H9 (cell line): ENCODE measurements at regions not wholly inside any gene's neighbourhood (a gene's known extent, or its start where the extent isn't known, plus 50 kb on each side); places are given as distances from the start of the nearest gene placed in this dataset.

Experiments used
- DNase-seq: peaks from one replicate; pipeline ENCODE4 v3.0.0-alpha.2; 2017
- H2AFZ ChIP-seq: one replicate; pipeline ENCODE4 v1.6.1; 2013; ENCODE audit warnings: mild to moderate bottlenecking, low read length, control low read depth, moderate library complexity
- H2AK5ac ChIP-seq: 2 replicates; pipeline ENCODE4 v1.6.1; 2013; ENCODE audit warnings: low read length, control low read depth, mixed read lengths; ENCODE audit not compliant: insufficient read length
- H2BK120ac ChIP-seq: one replicate; pipeline ENCODE4 v1.6.1; 2013; ENCODE audit warnings: low read depth, mild to moderate bottlenecking, low read length, control low read depth, inconsistent platforms; ENCODE audit not compliant: poor library complexity, severe bottlenecking
- H2BK12ac ChIP-seq: 2 replicates; pipeline ENCODE4 v1.6.1; 2013; ENCODE audit warnings: low read length, control low read depth, mixed read lengths, low read depth; ENCODE audit not compliant: insufficient read length
- H2BK15ac ChIP-seq: 2 replicates; pipeline ENCODE4 v1.6.1; 2013; ENCODE audit warnings: low read depth, low read length, control low read depth
- H2BK20ac ChIP-seq: one replicate; pipeline ENCODE4 v1.6.1; 2013; ENCODE audit warnings: low read depth, mild to moderate bottlenecking, low read length, control low read depth, inconsistent platforms; ENCODE audit not compliant: poor library complexity, severe bottlenecking
- H2BK5ac ChIP-seq: 2 replicates; pipeline ENCODE4 v1.6.1; 2013; ENCODE audit warnings: low read length, control low read depth, mixed read lengths; ENCODE audit not compliant: insufficient read length
- H3K14ac ChIP-seq: 2 replicates; pipeline ENCODE4 v1.6.1; 2013; ENCODE audit warnings: low read length, control low read depth; ENCODE audit not compliant: insufficient read depth
- H3K18ac ChIP-seq: 2 replicates; pipeline ENCODE4 v1.6.1; 2013; ENCODE audit warnings: low read depth, mild to moderate bottlenecking, mixed read lengths, low read length, control low read depth; ENCODE audit not compliant: insufficient read length
- H3K23ac ChIP-seq: 2 replicates; pipeline ENCODE4 v1.6.1; 2013; ENCODE audit warnings: low read length, control low read depth, mixed read lengths, low read depth; ENCODE audit not compliant: insufficient read length
- H3K23me2 ChIP-seq: 2 replicates; pipeline ENCODE4 v1.6.1; 2013; ENCODE audit warnings: low read depth, mild to moderate bottlenecking, mixed read lengths, low read length, control low read depth; ENCODE audit not compliant: insufficient read length, poor library complexity, severe bottlenecking
- H3K27ac ChIP-seq: 2 replicates; pipeline ENCODE4 v1.5.1; 2013; ENCODE audit warnings: low read length, control low read depth, mixed read lengths, low read depth; ENCODE audit not compliant: insufficient read length
- H3K27me3 ChIP-seq: 2 replicates; pipeline ENCODE4 v1.6.1; 2013; ENCODE audit warnings: low read length, control low read depth, inconsistent platforms; ENCODE audit not compliant: insufficient read depth
- H3K4ac ChIP-seq: 2 replicates; pipeline ENCODE4 v1.6.1; 2013; ENCODE audit warnings: low read depth, mild to moderate bottlenecking, control low read depth, inconsistent platforms, low read length, moderate library complexity
- H3K4me1 ChIP-seq: 2 replicates; pipeline ENCODE4 v1.6.1; 2013; ENCODE audit warnings: low read length, control low read depth, inconsistent platforms; ENCODE audit not compliant: insufficient read depth
- H3K4me2 ChIP-seq: 2 replicates; pipeline ENCODE4 v1.6.1; 2013; ENCODE audit warnings: low read length, control low read depth, mixed read lengths; ENCODE audit not compliant: insufficient read length, insufficient read depth
- H3K56ac ChIP-seq: 2 replicates; pipeline ENCODE4 v1.6.1; 2013; ENCODE audit warnings: low read depth, mild to moderate bottlenecking, mixed read lengths, low read length, control low read depth; ENCODE audit not compliant: insufficient read length
- H3K79me1 ChIP-seq: 2 replicates; pipeline ENCODE4 v1.6.1; 2013; ENCODE audit warnings: low read depth, mild to moderate bottlenecking, moderate library complexity, low read length, control low read depth, inconsistent platforms; ENCODE audit not compliant: insufficient read depth, poor library complexity, severe bottlenecking
- H3K79me2 ChIP-seq: 2 replicates; pipeline ENCODE4 v1.6.1; 2013; ENCODE audit warnings: low read length, control low read depth, inconsistent platforms; ENCODE audit not compliant: insufficient read depth
- H3K9ac ChIP-seq: 2 replicates; pipeline ENCODE4 v1.6.1; 2013; ENCODE audit warnings: low read length, control low read depth, mixed read lengths; ENCODE audit not compliant: insufficient read length; ENCODE audit errors: extremely low read depth
- H3K9me3 ChIP-seq: one replicate; pipeline ENCODE4 v1.6.1; 2013; ENCODE audit warnings: low read depth, low read length, inconsistent platforms; ENCODE audit not compliant: control insufficient read depth
- H3T11ph ChIP-seq: one replicate; pipeline ENCODE4 v1.6.1; 2013; ENCODE audit warnings: mild to moderate bottlenecking, low read length, control low read depth, inconsistent platforms
- H4K20me1 ChIP-seq: one replicate; pipeline ENCODE4 v1.6.1; 2013; ENCODE audit not compliant: control insufficient read depth, insufficient read length, insufficient read depth
- H4K5ac ChIP-seq: 2 replicates; pipeline ENCODE4 v1.6.1; 2013; ENCODE audit warnings: low read depth, mild to moderate bottlenecking, mixed read lengths, low read length, control low read depth; ENCODE audit not compliant: insufficient read length
- H4K8ac ChIP-seq: replicated peaks from 2 replicates; pipeline ENCODE4 v1.6.1; 2013; ENCODE audit warnings: low read length, control low read depth, mixed read lengths, low read depth; ENCODE audit not compliant: insufficient read length
- H4K91ac ChIP-seq: 2 replicates; pipeline ENCODE4 v1.6.1; 2013; ENCODE audit warnings: low read depth, mild to moderate bottlenecking, moderate library complexity, mixed read lengths, low read length, control low read depth; ENCODE audit not compliant: insufficient read length
- H3K27ac Mint-ChIP-seq, 3 experiments: 2 replicates in 2 of 3; 3 replicates in 1 of 3; pipeline ENCODE4 v1.8.0; 2020 to 2021; ENCODE audit warnings: mixed read lengths in 3 of 3, mild to moderate bottlenecking in 1 of 3, moderate library complexity in 1 of 3
- H3K27me3 Mint-ChIP-seq: 2 replicates; pipeline ENCODE4 v1.8.0; 2021; ENCODE audit warnings: low read depth, mild to moderate bottlenecking, moderate library complexity, mixed read lengths
- H3K36me3 Mint-ChIP-seq, 3 experiments: 2 replicates in 2 of 3; 3 replicates in 1 of 3; pipeline ENCODE4 v1.8.0; 2020 to 2021; ENCODE audit warnings: low read depth in 3 of 3, mixed read lengths in 3 of 3; ENCODE audit not compliant: insufficient read depth in 1 of 3
- H3K4me1 Mint-ChIP-seq, 2 experiments: 2 replicates each; pipeline ENCODE4 v1.8.0; 2020; ENCODE audit warnings: mixed read lengths in 2 of 2
- H3K4me3 Mint-ChIP-seq, 2 experiments: 2 replicates in 1 of 2; 3 replicates in 1 of 2; pipeline ENCODE4 v1.8.0; 2020 to 2021; ENCODE audit warnings: mild to moderate bottlenecking in 2 of 2, mixed read lengths in 2 of 2, moderate library complexity in 1 of 2
- H3K9me3 Mint-ChIP-seq, 2 experiments: 2 replicates in 1 of 2; 3 replicates in 1 of 2; pipeline ENCODE4 v1.8.0; 2020; ENCODE audit warnings: mild to moderate bottlenecking in 2 of 2, mixed read lengths in 2 of 2, moderate library complexity in 1 of 2
- CTCF ChIP-seq: fragments of 200-600 bp; sonication (generic); conservative IDR thresholded peaks from 3 replicates; pipeline ENCODE4 v1.8.0; 2021; ENCODE audit warnings: antibody characterized with exemption, mild to moderate bottlenecking
- WGBS: extraction: QIAGEN DNeasy Blood & Tissue Kit; methylation state at CpG from one replicate; pipeline ENCODE4 v1.1.7; 2013; ENCODE audit warnings: missing lambda C conversion rate, low lambda C conversion rate, mixed read lengths; ENCODE audit not compliant: insufficient read length; ENCODE audit errors: extremely low coverage; 5-methylcytosine and 5-hydroxymethylcytosine counted together

GRCh38 chr11:25650319-25650718, 681.6 kb upstream of the ANO3 start:
- no peaks in the 10 kb centered on the region for H3K9me3 ChIP-seq
- no peak overlapping the region for H2BK20ac ChIP-seq
- no peak overlapping the region for H2AK5ac ChIP-seq
- no peaks in the 10 kb centered on the region for H3K27me3 ChIP-seq
- no peak overlapping the region for H3T11ph ChIP-seq
- H4K91ac ChIP-seq, result no peak overlapping the region
- no peak overlapping the region for H3K27ac ChIP-seq
- no peak overlapping the region for H4K8ac ChIP-seq
- no peak for TF ChIP-seq CTCF
- H3K27me3 Mint-ChIP-seq, result no peaks in the 10 kb centered on the region
- H2BK5ac ChIP-seq, result no peak overlapping the region
- H3K23ac ChIP-seq, result no peak overlapping the region
- H3K4me3 Mint-ChIP-seq, result no peak overlapping the region
- peaks cover 0 to 2% of the 10 kb centered on the region in 2 experiments; a peak in 2 of 4 replicates for H3K4me1 Mint-ChIP-seq
- no peak for DNase-seq
- H3K9me3 Mint-ChIP-seq, result peaks cover 3 to 8% of the 10 kb centered on the region in 2 experiments; a peak in 4 of 5 replicates
- H3K56ac ChIP-seq, result no peak overlapping the region
- no peaks in the 10 kb centered on the region for H3K4me1 ChIP-seq
- no peaks in the 10 kb centered on the region for H4K20me1 ChIP-seq
- H3K79me1 ChIP-seq, result no peaks in the 10 kb centered on the region
- H3K36me3 Mint-ChIP-seq, result peaks cover 2 to 6% (median 2%) of the 10 kb centered on the region in 3 experiments; a peak in 2 of 7 replicates
- H3K79me2 ChIP-seq, result no peaks in the 10 kb centered on the region
- no peak overlapping the region for H3K14ac ChIP-seq
- WGBS, result 100% methylated on average over 6 of the region's 12 CpGs
- no peaks in the 10 kb centered on the region for H3K23me2 ChIP-seq
- no peak overlapping the region for H3K9ac ChIP-seq
- H3K27ac Mint-ChIP-seq, result no peak overlapping the region
- H3K18ac ChIP-seq, result no peak overlapping the region
- H2BK120ac ChIP-seq, result no peak overlapping the region
- H2AFZ ChIP-seq, result no peak overlapping the region
- H3K4me2 ChIP-seq, result no peak overlapping the region
- no peak overlapping the region for H3K4ac ChIP-seq
- H2BK12ac ChIP-seq, result no peak overlapping the region
- no peak overlapping the region for H2BK15ac ChIP-seq
- no peak overlapping the region for H4K5ac ChIP-seq
